ENCODE measurements at regions not wholly inside any gene's neighbourhood (a gene's known extent, or its start where the extent isn't known, plus 50 kb on each side); places are given as distances from the start of the nearest gene placed in this dataset.

GRCh38 chr20:20821484-20822260 is 109.2 kb upstream of the RALGAPA2 start:
- Histone ChIP-seq H3K4me3 (no peak overlapping the region), H3K4me1 (peaks cover 0 to 13% (median 0%) of the 10 kb centered on the region in 9 donors), H3K27me3 (peaks cover 0 to 40% (median 6%) of the 10 kb centered on the region in 7 donors), H3K27ac (no peak overlapping the region), H3K9me3 (no peaks in the 10 kb centered on the region), H3K36me3 (no peaks in the 10 kb centered on the region)
- TF ChIP-seq CTCF (IDR thresholded peaks at IDR 0.05): no peak
- 69 to 71% methylated on average over 12 of the region's 12 CpGs for WGBS, 2 donors
- DNase-seq (no peak), ATAC-seq (no peak)
- intact Hi-C loops (cut with DNase I): loop anchor here in 6 of 10 donors (5.0 to 10.0 kb wide), 7 partner anchors 34 to 227 kb away; partner anchors contain the start of gene RALGAPA2 (in 2 of the 6)

GRCh38 chr20:20820785-20821483 is 108.5 kb upstream of the RALGAPA2 start:
- Histone ChIP-seq H3K27me3 (peaks cover 0 to 34% (median 2%) of the 10 kb centered on the region in 7 donors), H3K9me3 (no peaks in the 10 kb centered on the region), H3K36me3 (no peaks in the 10 kb centered on the region), H3K4me1 (peaks cover 0 to 13% (median 0%) of the 10 kb centered on the region in 9 donors), H3K27ac (no peak overlapping the region), H3K4me3 (no peak overlapping the region)
- DNase-seq: no peak
- no peak for ATAC-seq
- WGBS, 2 donors: 60 to 65% methylated on average over 9 of the region's 9 CpGs
- no peak for TF ChIP-seq CTCF (IDR thresholded peaks at IDR 0.05)
- intact Hi-C loops (cut with DNase I): loop anchor here in 6 of 10 donors (5.0 to 10.0 kb wide), 7 partner anchors 34 to 226 kb away; partner anchors contain the start of gene RALGAPA2 (in 2 of the 6)

GRCh38 chr20:20820104-20820503 is 107.7 kb upstream of the RALGAPA2 start:
- Histone ChIP-seq H3K27ac (no peak overlapping the region), H3K4me3 (no peak overlapping the region), H3K9me3 (no peaks in the 10 kb centered on the region), H3K4me1 (peaks cover 0 to 11% (median 0%) of the 10 kb centered on the region in 9 donors), H3K36me3 (no peaks in the 10 kb centered on the region), H3K27me3 (peaks cover 0 to 30% (median 0%) of the 10 kb centered on the region in 7 donors)
- ATAC-seq (peak in 1 of 8 donors; percentile 33), DNase-seq (no peak)
- peak in 7 of 9 donors; percentile 24 to 51 (median 41) for TF ChIP-seq CTCF (IDR thresholded peaks at IDR 0.05)
- intact Hi-C loops (cut with DNase I): loop anchor here in 6 of 10 donors (5.0 to 10.0 kb wide), 7 partner anchors 33 to 225 kb away; partner anchors contain the start of gene RALGAPA2 (in 2 of the 6)
- 49 to 53% methylated on average over 10 of the region's 10 CpGs for WGBS, 2 donors

- WGBS, 2 donors: 63 to 66% methylated on average over 4 of the region's 4 CpGs
- intact Hi-C loops (cut with DNase I): no loop called here
These were observed 104.7 kb upstream of the RALGAPA2 start for GRCh38 chr20:20816969-20817755.

More at GRCh38 chr20:20816969-20817755, 104.7 kb upstream of the RALGAPA2 start:
- no peak for TF ChIP-seq CTCF (IDR thresholded peaks at IDR 0.05)
- ATAC-seq: no peak
- H3K4me3 ChIP-seq: no peak overlapping the region
- H3K4me1 ChIP-seq: peaks cover 0 to 4% (median 0%) of the 10 kb centered on the region in 9 donors
- peaks cover 0 to 20% (median 0%) of the 10 kb centered on the region in 7 donors for H3K27me3 ChIP-seq
- no peaks in the 10 kb centered on the region for H3K36me3 ChIP-seq
- H3K9me3 ChIP-seq: no peaks in the 10 kb centered on the region
- DNase-seq: no peak
- no peak overlapping the region for H3K27ac ChIP-seq
